ENCODE measurements at regions not wholly inside any gene's neighbourhood (a gene's known extent, or its start where the extent isn't known, plus 50 kb on each side); places are given as distances from the start of the nearest gene placed in this dataset.
"Not testable (repeated sequence)": the region's sequence is repeated elsewhere in the genome, so short reads cannot be mapped to it uniquely, and the experiment has no call there.

GRCh38 chr2:91917602-91918001 lies 2953.6 kb upstream of the TEKT4 start:
- TF ChIP-seq CTCF, POLR2A (IDR thresholded peaks at IDR 0.05): not testable (repeated sequence)
